GM13976 (cell line): ENCODE measurements at regions not wholly inside any gene's neighbourhood (a gene's known extent, or its start where the extent isn't known, plus 50 kb on each side); places are given as distances from the start of the nearest gene placed in this dataset.

Source experiments
- DNase-seq: peaks from one replicate; pipeline ENCODE4 v3.0.0; 2012; ENCODE audit warnings: low spot score
- in situ Hi-C: fragments of 300-500 bp; cut with MboI; formaldehyde crosslinking; loops from one replicate; pipeline ENCODE4 v1.12.0; 2022; ENCODE audit warnings: low sequenced_read_pairs, mixed read lengths, inconsistent platforms; ENCODE audit not compliant: unreplicated experiment
- TF ChIP-seq, protein P1 (sequence below): IDR thresholded peaks from 2 replicates; pipeline ENCODE4 v1.5.1; 2012; ENCODE audit warnings: borderline replicate concordance, mild to moderate bottlenecking; ENCODE audit not compliant: insufficient read depth; ENCODE audit errors: extremely low read depth, missing control alignments, control extremely low read depth

DNA sequence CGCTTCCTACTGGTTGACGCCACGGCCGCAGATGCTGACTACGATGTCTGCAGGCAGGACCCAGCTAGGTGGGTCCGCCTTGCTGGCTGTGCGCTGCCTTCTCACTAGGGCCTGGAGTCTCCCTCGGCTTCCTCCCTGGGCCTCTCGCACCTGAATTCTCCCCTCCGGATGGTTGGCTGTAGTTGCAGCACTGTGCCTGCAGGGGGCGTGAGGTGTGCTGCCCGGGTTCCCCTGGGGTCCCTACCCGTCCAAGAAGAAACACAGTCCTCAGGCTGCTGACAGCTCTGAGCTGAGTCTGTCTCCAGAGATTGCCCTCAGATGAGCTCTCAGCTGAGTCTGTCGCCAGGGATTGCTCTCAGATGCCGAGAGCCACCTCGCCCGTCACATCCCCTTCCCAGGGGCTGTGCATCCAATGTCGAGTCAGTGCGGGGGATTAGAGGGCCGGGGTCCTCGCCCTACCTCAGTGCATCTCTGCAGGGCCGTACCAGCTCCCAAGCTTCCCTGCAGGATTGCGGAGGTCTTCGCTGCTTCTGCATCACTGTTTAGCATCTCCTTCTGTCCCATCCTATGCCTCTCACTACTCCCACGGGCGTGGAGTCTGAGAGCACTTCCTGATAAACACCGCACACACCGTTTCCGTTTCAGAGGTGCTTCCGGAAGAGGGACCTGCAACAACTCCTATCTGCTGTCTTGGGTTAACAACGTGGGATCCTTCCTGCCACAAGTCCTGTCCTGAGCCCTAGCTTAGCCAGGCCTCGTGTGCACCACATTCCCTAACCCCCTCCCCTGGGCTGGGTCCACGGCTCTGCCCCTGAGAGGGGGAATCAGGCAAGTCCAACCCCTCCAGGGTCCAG is 196.9 kb downstream of the CSNK2A3 start:
- in situ Hi-C loops = no loop called here
- peak; percentile 61 for DNase-seq
- TF ChIP-seq, protein P1, sequence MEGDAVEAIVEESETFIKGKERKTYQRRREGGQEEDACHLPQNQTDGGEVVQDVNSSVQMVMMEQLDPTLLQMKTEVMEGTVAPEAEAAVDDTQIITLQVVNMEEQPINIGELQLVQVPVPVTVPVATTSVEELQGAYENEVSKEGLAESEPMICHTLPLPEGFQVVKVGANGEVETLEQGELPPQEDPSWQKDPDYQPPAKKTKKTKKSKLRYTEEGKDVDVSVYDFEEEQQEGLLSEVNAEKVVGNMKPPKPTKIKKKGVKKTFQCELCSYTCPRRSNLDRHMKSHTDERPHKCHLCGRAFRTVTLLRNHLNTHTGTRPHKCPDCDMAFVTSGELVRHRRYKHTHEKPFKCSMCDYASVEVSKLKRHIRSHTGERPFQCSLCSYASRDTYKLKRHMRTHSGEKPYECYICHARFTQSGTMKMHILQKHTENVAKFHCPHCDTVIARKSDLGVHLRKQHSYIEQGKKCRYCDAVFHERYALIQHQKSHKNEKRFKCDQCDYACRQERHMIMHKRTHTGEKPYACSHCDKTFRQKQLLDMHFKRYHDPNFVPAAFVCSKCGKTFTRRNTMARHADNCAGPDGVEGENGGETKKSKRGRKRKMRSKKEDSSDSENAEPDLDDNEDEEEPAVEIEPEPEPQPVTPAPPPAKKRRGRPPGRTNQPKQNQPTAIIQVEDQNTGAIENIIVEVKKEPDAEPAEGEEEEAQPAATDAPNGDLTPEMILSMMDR = peak; percentile 35

- in situ Hi-C loops = no loop called here
- no peak for DNase-seq
- TF ChIP-seq, protein P1 = no peak
Observed at GRCh38 chr11:11152877-11153276, 200.2 kb downstream of the CSNK2A3 start.

GRCh38 chr11:11149671-11150459 is 203.2 kb downstream of the CSNK2A3 start:
- DNase-seq = no peak
- in situ Hi-C loops = no loop called here
- TF ChIP-seq, protein P1 = no peak

DNA sequence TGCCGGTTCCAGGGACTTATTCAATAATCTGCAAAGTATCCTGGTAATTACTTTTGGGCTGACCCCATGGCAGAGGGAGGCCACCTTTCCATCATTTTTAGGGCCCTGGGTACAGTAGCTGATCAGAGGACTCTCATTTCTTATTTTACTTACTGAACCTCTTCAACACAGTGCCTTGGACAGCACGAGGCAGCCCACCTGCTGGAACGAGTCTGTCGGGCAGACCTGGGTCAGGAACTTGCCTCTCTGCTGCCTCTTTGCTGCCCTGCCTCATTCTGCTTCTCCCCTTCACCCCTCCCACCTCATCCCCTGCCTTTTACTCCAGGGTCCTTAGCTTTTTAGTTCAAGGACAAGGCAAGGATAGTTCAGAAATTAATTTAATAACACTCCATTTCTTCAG is 204.5 kb downstream of the CSNK2A3 start:
- TF ChIP-seq, protein P1 = no peak
- no peak for DNase-seq
- in situ Hi-C loops = no loop called here

GRCh38 chr11:11148104-11148509 is 204.9 kb downstream of the CSNK2A3 start:
- TF ChIP-seq, protein P1 = no peak
- DNase-seq = no peak
- in situ Hi-C loops = no loop called here

- in situ Hi-C loops = no loop called here
- no peak for DNase-seq
- TF ChIP-seq, protein P1 = no peak
Observed at GRCh38 chr11:11146830-11147229, 206.2 kb downstream of the CSNK2A3 start.
